Hepatocyte (in vitro differentiated cells): ENCODE measurements at regions not wholly inside any gene's neighbourhood (a gene's known extent, or its start where the extent isn't known, plus 50 kb on each side); places are given as distances from the start of the nearest gene placed in this dataset.

Experiments used
- DNase-seq: peaks from one replicate; pipeline ENCODE4 v3.0.0-alpha.2; 2016; ENCODE audit warnings: low spot score
- H2AFZ ChIP-seq: fragments of 200-600 bp; sonication (generic); 2 replicates; pipeline ENCODE4 v1.6.0; 2016; ENCODE audit warnings: antibody characterized with exemption, mild to moderate bottlenecking
- H3K27ac ChIP-seq: fragments of 200-600 bp; sonication (generic); 2 replicates; pipeline ENCODE4 v1.5.1; 2016; ENCODE audit warnings: mild to moderate bottlenecking
- H3K27me3 ChIP-seq: fragments of 200-600 bp; sonication (generic); 2 replicates; pipeline ENCODE4 v1.6.1; 2016
- H3K36me3 ChIP-seq: fragments of 200-600 bp; sonication (generic); replicated peaks from 2 replicates; pipeline ENCODE4 v1.5.1; 2016; ENCODE audit warnings: low read depth; ENCODE audit not compliant: insufficient read depth
- H3K4me1 ChIP-seq: fragments of 200-600 bp; sonication (generic); 2 replicates; pipeline ENCODE4 v1.5.1; 2016; ENCODE audit warnings: mild to moderate bottlenecking, moderate library complexity; ENCODE audit not compliant: insufficient read depth
- H3K4me2 ChIP-seq: fragments of 200-600 bp; sonication (generic); 2 replicates; pipeline ENCODE4 v1.6.0; 2016
- H3K4me3 ChIP-seq: fragments of 200-600 bp; sonication (generic); 2 replicates; pipeline ENCODE4 v1.5.1; 2016; ENCODE audit warnings: mild to moderate bottlenecking
- H3K79me2 ChIP-seq: fragments of 200-600 bp; sonication (generic); 2 replicates; pipeline ENCODE4 v1.6.0; 2017; ENCODE audit warnings: mild to moderate bottlenecking
- H3K9me2 ChIP-seq: fragments of 200-600 bp; sonication (generic); replicated peaks from 2 replicates; pipeline ENCODE4 v1.6.0; 2017; ENCODE audit warnings: mild to moderate bottlenecking; ENCODE audit not compliant: insufficient read depth
- H3K9me3 ChIP-seq: fragments of 200-600 bp; sonication (generic); 2 replicates; pipeline ENCODE4 v1.5.1; 2016; ENCODE audit warnings: low read depth, mild to moderate bottlenecking
- H4K20me1 ChIP-seq: fragments of 200-600 bp; sonication (generic); 2 replicates; pipeline ENCODE4 v1.6.0; 2016; ENCODE audit warnings: mild to moderate bottlenecking; ENCODE audit not compliant: insufficient read depth, poor library complexity, severe bottlenecking
- CTCF ChIP-seq: fragments of 200-600 bp; sonication (generic); IDR thresholded peaks from 2 replicates; pipeline ENCODE4 v1.5.1; 2016; ENCODE audit warnings: antibody characterized with exemption, mild to moderate bottlenecking; ENCODE audit not compliant: poor library complexity
- EZH2 ChIP-seq: fragments of 200-600 bp; sonication (generic); IDR thresholded peaks from 2 replicates; pipeline ENCODE4 v1.6.1; 2016; ENCODE audit warnings: antibody characterized with exemption, mild to moderate bottlenecking, borderline replicate concordance
- EZH2phosphoT487 ChIP-seq: fragments of 200-600 bp; sonication (generic); IDR thresholded peaks from one replicate; pipeline ENCODE4 v1.6.1; 2018; ENCODE audit warnings: antibody characterized with exemption, mild to moderate bottlenecking, low read depth, moderate library complexity; ENCODE audit not compliant: unreplicated experiment, severe bottlenecking
- WGBS: methylation state at CpG from one replicate; pipeline ENCODE4 v1.1.6; 2016; ENCODE audit warnings: low lambda C conversion rate; ENCODE audit errors: missing lambda C conversion rate; 5-methylcytosine and 5-hydroxymethylcytosine counted together

DNA sequence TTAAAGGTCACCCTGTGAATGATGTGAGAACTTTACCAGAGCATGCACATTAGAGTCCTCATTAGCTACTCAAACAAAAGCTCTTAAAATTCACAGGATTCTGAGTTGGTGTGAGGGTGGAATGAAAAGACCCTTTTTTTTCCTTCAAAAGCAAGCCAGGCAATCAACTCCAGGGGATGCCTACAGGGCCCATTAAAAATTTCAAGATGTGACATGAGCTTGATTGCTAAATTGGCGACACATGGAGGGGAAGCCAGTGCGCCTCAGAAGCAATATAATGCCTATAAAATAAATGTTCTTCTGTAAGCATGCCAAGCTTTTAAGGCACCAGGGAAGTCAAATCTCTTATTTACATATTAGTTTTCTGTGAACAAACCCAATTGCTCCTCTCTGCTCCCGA is 328.8 kb upstream of the SUCLG2 start:
- Histone ChIP-seq H3K27me3 (no peaks in the 10 kb centered on the region), H3K9me2 (no peaks in the 10 kb centered on the region), H3K4me2 (no peak overlapping the region), H3K9me3 (no peaks in the 10 kb centered on the region), H3K79me2 (no peaks in the 10 kb centered on the region), H3K4me1 (no peaks in the 10 kb centered on the region), H3K27ac (no peak overlapping the region), H3K36me3 (no peaks in the 10 kb centered on the region), H4K20me1 (no peaks in the 10 kb centered on the region), H3K4me3 (no peak overlapping the region), H2AFZ (no peak overlapping the region)
- 84% methylated on average over 3 of the region's 3 CpGs for WGBS
- TF ChIP-seq EZH2 (no peak), CTCF (no peak), EZH2phosphoT487 (no peak)
- DNase-seq, result no peak

DNA sequence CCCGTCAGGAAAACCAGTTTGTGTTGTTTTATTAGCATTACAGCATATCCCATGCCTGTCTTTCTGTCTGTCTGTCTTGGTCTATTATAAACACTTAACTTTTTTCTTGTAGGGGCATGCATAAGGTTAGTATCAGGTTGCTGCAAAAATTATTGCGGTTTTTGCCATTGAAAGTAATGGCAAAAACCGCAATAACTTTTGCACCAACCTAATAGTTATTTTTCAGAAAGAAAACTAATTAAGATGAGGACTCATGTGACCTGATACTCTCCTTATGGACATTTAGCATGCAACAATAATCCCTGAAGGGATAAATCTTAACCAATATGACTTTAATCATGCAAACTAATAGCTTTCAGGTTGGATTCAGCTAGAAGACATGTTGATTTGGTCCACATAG is 326.7 kb upstream of the SUCLG2 start:
- TF ChIP-seq CTCF, result no peak
- no peak for TF ChIP-seq EZH2
- no peak for TF ChIP-seq EZH2phosphoT487
- Histone ChIP-seq H3K9me2 (no peaks in the 10 kb centered on the region), H4K20me1 (no peaks in the 10 kb centered on the region), H3K79me2 (no peaks in the 10 kb centered on the region), H3K27ac (no peak overlapping the region), H3K4me1 (no peaks in the 10 kb centered on the region), H2AFZ (no peak overlapping the region), H3K4me2 (no peak overlapping the region), H3K4me3 (no peak overlapping the region), H3K9me3 (no peaks in the 10 kb centered on the region), H3K36me3 (no peaks in the 10 kb centered on the region), H3K27me3 (no peaks in the 10 kb centered on the region)
- WGBS, result 95% methylated on average over 3 of the region's 3 CpGs
- no peak for DNase-seq

DNA sequence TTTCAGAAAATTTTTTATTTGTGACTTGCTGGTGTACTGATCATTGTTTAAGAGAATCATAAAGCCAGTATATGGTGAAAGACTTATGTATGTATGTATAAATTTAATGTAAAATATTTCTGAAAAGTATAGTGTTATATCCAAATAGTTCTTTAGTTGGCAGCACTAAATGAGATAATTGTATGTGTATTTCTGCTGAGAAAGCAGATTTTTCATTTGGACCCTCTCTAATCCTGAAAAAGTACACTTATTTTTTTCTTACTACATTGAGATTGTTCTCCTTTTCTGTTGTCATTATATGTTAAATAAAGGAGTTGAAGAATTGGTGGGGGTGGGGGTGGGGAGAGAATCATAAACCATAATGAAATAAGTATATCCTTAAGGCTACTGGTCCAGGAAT is 324.9 kb upstream of the SUCLG2 start:
- no peak for TF ChIP-seq EZH2
- no peak for TF ChIP-seq EZH2phosphoT487
- TF ChIP-seq CTCF, result no peak

GRCh38 chr3:67977762-67978161 is 323.4 kb upstream of the SUCLG2 start:
- no peaks in the 10 kb centered on the region for H3K9me3 ChIP-seq
- H3K36me3 ChIP-seq, result no peaks in the 10 kb centered on the region
- H3K4me3 ChIP-seq, result no peak overlapping the region
- TF ChIP-seq EZH2phosphoT487 (no peak), CTCF (no peak), EZH2 (no peak)
- H3K27ac ChIP-seq, result no peak overlapping the region
- H3K4me1 ChIP-seq, result no peaks in the 10 kb centered on the region
- H3K9me2 ChIP-seq, result no peaks in the 10 kb centered on the region
- DNase-seq, result no peak
- H4K20me1 ChIP-seq, result no peaks in the 10 kb centered on the region
- 75% methylated on average over 2 of the region's 2 CpGs for WGBS
- no peaks in the 10 kb centered on the region for H3K79me2 ChIP-seq
- H3K4me2 ChIP-seq, result no peak overlapping the region
- no peaks in the 10 kb centered on the region for H3K27me3 ChIP-seq
- H2AFZ ChIP-seq, result no peak overlapping the region

More for the DNA sequence above, 324.9 kb upstream of the SUCLG2 start:
- Histone ChIP-seq H2AFZ (no peak overlapping the region), H3K9me2 (no peaks in the 10 kb centered on the region), H3K4me3 (no peak overlapping the region), H3K79me2 (no peaks in the 10 kb centered on the region), H3K9me3 (no peaks in the 10 kb centered on the region), H3K27me3 (no peaks in the 10 kb centered on the region), H3K4me2 (no peak overlapping the region), H3K27ac (no peak overlapping the region), H3K36me3 (no peaks in the 10 kb centered on the region), H3K4me1 (no peaks in the 10 kb centered on the region), H4K20me1 (no peaks in the 10 kb centered on the region)
- DNase-seq, result no peak
